Glutamatergic neuron (in vitro differentiated cells): ENCODE measurements at regions not wholly inside any gene's neighbourhood (a gene's known extent, or its start where the extent isn't known, plus 50 kb on each side); places are given as distances from the start of the nearest gene placed in this dataset.
A peak's percentile ranks its signal among the peaks of the same experiment; 100 is the strongest.

Experiments
- DNase-seq: peaks from one replicate; pipeline ENCODE4 v3.0.0; 2022
- H3K27ac Mint-ChIP-seq: one replicate; pipeline ENCODE4 v1.8.0; 2020; ENCODE audit warnings: mild to moderate bottlenecking, mixed read lengths, inconsistent platforms; ENCODE audit not compliant: unreplicated experiment
- H3K27me3 Mint-ChIP-seq: one replicate; pipeline ENCODE4 v1.8.0; 2020; ENCODE audit warnings: mild to moderate bottlenecking, moderate library complexity, mixed read lengths, inconsistent platforms; ENCODE audit not compliant: unreplicated experiment
- H3K36me3 Mint-ChIP-seq: one replicate; pipeline ENCODE4 v1.8.0; 2020; ENCODE audit warnings: mild to moderate bottlenecking, mixed read lengths, inconsistent platforms; ENCODE audit not compliant: unreplicated experiment
- H3K4me1 Mint-ChIP-seq: one replicate; pipeline ENCODE4 v1.8.0; 2020; ENCODE audit warnings: mild to moderate bottlenecking, low read depth, mixed read lengths, inconsistent platforms; ENCODE audit not compliant: unreplicated experiment
- H3K4me3 Mint-ChIP-seq: one replicate; pipeline ENCODE4 v1.8.0; 2020; ENCODE audit warnings: mild to moderate bottlenecking, mixed read lengths, inconsistent platforms; ENCODE audit not compliant: unreplicated experiment
- H3K9me3 Mint-ChIP-seq: one replicate; pipeline ENCODE4 v1.8.0; 2020; ENCODE audit warnings: mild to moderate bottlenecking, moderate library complexity, mixed read lengths, inconsistent platforms; ENCODE audit not compliant: unreplicated experiment
- CTCF ChIP-seq: fragments of 200-600 bp; sonication (generic); IDR thresholded peaks from one replicate; pipeline ENCODE4 v1.5.0; 2021; ENCODE audit not compliant: partially characterized antibody, unreplicated experiment

GRCh38 chr10:93143281-93143680 lies 69.6 kb downstream of the CYP26A1 start:
- DNase-seq: no peak
- H3K27ac Mint-ChIP-seq: no peak overlapping the region
- H3K9me3 Mint-ChIP-seq: peaks cover under 1% of the 10 kb centered on the region
- TF ChIP-seq CTCF: no peak
- H3K4me3 Mint-ChIP-seq: no peak overlapping the region
- no peaks in the 10 kb centered on the region for H3K36me3 Mint-ChIP-seq
- peaks cover 2% of the 10 kb centered on the region for H3K27me3 Mint-ChIP-seq
- H3K4me1 Mint-ChIP-seq: no peaks in the 10 kb centered on the region

- Mint-ChIP-seq H3K9me3 (peaks cover 2% of the 10 kb centered on the region), H3K27ac (no peak overlapping the region), H3K36me3 (no peaks in the 10 kb centered on the region), H3K27me3 (no peaks in the 10 kb centered on the region), H3K4me1 (no peaks in the 10 kb centered on the region), H3K4me3 (peak overlapping the region; percentile 2)
- no peak for DNase-seq
- TF ChIP-seq CTCF: no peak
Measured at GRCh38 chr10:93146336-93146735, 72.6 kb downstream of the CYP26A1 start.

GRCh38 chr10:93147281-93147680 lies 73.6 kb downstream of the CYP26A1 start:
- Mint-ChIP-seq H3K9me3 (peaks cover 2% of the 10 kb centered on the region), H3K36me3 (no peaks in the 10 kb centered on the region), H3K4me1 (no peaks in the 10 kb centered on the region), H3K27ac (no peak overlapping the region), H3K27me3 (no peaks in the 10 kb centered on the region), H3K4me3 (no peak overlapping the region)
- TF ChIP-seq CTCF: no peak
- no peak for DNase-seq

- H3K4me3 Mint-ChIP-seq: no peak overlapping the region
- no peak overlapping the region for H3K27ac Mint-ChIP-seq
- DNase-seq: no peak
- H3K27me3 Mint-ChIP-seq: no peaks in the 10 kb centered on the region
- H3K9me3 Mint-ChIP-seq: peaks cover 2% of the 10 kb centered on the region
- no peak for TF ChIP-seq CTCF
- H3K36me3 Mint-ChIP-seq: no peaks in the 10 kb centered on the region
- H3K4me1 Mint-ChIP-seq: no peaks in the 10 kb centered on the region
Measured at GRCh38 chr10:93148476-93148875, 74.8 kb downstream of the CYP26A1 start.

GRCh38 chr10:93149761-93150160 lies 76.1 kb downstream of the CYP26A1 start:
- Mint-ChIP-seq H3K9me3 (peaks cover 2% of the 10 kb centered on the region), H3K4me3 (no peak overlapping the region), H3K36me3 (peaks cover under 1% of the 10 kb centered on the region), H3K27me3 (no peaks in the 10 kb centered on the region), H3K4me1 (no peaks in the 10 kb centered on the region), H3K27ac (no peak overlapping the region)
- TF ChIP-seq CTCF: no peak
- DNase-seq: no peak
